Esophagus squamous epithelium (tissue), 4 donors: ENCODE measurements at regions not wholly inside any gene's neighbourhood (a gene's known extent, or its start where the extent isn't known, plus 50 kb on each side); places are given as distances from the start of the nearest gene placed in this dataset.

ENCODE experiments used
- POLR2A ChIP-seq, 4 donors: fragments of 450-650 bp; IDR thresholded peaks; one replicate each; pipeline ENCODE4 v1.6.1; 2017; ENCODE audit warnings: antibody characterized with exemption in 4 of 4, mild to moderate bottlenecking in 4 of 4, moderate library complexity in 3 of 4
- TF ChIP-seq, protein P1 (sequence below), 6 experiments: fragments of 450-650 bp in 4 of 6; fragments of 200-600 bp in 2 of 6; sonication (generic) in 2 of 6; IDR thresholded peaks; one replicate each; pipeline ENCODE4 v1.5.1; 2016 to 2019; ENCODE audit warnings: antibody characterized with exemption in 6 of 6, mild to moderate bottlenecking in 4 of 6, moderate library complexity in 4 of 6

DNA sequence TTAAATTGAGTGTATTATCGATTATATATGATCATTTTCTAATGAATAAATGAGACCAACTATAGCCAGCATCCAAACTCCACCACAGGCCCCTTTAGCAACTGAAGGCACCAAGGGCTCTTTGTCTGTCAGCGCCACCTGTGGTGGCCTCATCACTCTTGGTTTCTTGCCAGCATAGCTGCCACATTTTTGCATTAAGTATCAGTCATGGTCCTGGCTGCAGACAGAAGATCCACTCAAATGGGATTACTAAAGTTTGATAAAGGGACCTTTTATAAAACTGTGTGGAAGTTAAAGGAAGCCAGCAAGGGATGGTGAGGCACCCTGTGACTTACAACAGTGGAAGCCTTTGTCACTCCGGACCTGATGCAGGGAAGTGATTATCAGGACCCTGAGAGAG lies 162.9 kb downstream of the C6orf118 start:
- TF ChIP-seq, protein P1, sequence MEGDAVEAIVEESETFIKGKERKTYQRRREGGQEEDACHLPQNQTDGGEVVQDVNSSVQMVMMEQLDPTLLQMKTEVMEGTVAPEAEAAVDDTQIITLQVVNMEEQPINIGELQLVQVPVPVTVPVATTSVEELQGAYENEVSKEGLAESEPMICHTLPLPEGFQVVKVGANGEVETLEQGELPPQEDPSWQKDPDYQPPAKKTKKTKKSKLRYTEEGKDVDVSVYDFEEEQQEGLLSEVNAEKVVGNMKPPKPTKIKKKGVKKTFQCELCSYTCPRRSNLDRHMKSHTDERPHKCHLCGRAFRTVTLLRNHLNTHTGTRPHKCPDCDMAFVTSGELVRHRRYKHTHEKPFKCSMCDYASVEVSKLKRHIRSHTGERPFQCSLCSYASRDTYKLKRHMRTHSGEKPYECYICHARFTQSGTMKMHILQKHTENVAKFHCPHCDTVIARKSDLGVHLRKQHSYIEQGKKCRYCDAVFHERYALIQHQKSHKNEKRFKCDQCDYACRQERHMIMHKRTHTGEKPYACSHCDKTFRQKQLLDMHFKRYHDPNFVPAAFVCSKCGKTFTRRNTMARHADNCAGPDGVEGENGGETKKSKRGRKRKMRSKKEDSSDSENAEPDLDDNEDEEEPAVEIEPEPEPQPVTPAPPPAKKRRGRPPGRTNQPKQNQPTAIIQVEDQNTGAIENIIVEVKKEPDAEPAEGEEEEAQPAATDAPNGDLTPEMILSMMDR (IDR thresholded peaks at IDR 0.05), result no peak
- TF ChIP-seq POLR2A (IDR thresholded peaks at IDR 0.05), result no peak
